ENCODE measurements at regions not wholly inside any gene's neighbourhood (a gene's known extent, or its start where the extent isn't known, plus 50 kb on each side); places are given as distances from the start of the nearest gene placed in this dataset.

GRCh38 chr20:21941941-21942805, 236.7 kb downstream of the PAX1 start:
- POLR2A ChIA-PET, result no interaction called here
- no peak overlapping the region for H3K27ac Mint-ChIP-seq
- no peak for TF ChIP-seq ERG (CRISPR knock-in tag; IDR thresholded peaks at IDR 0.05)
- TF ChIP-seq ZNF512 (CRISPR knock-in tag; IDR thresholded peaks at IDR 0.05; ENCODE audit: borderline replicate concordance), result no peak
- no peak for TF ChIP-seq NR2C2 (CRISPR knock-in tag; IDR thresholded peaks at IDR 0.05)
- no peak for TF ChIP-seq MAX (CRISPR knock-in tag; IDR thresholded peaks at IDR 0.05)
- no peak for TF ChIP-seq ELF4 (CRISPR knock-in tag; IDR thresholded peaks at IDR 0.05; ENCODE audit: low read depth)
- TF ChIP-seq, protein P1, sequence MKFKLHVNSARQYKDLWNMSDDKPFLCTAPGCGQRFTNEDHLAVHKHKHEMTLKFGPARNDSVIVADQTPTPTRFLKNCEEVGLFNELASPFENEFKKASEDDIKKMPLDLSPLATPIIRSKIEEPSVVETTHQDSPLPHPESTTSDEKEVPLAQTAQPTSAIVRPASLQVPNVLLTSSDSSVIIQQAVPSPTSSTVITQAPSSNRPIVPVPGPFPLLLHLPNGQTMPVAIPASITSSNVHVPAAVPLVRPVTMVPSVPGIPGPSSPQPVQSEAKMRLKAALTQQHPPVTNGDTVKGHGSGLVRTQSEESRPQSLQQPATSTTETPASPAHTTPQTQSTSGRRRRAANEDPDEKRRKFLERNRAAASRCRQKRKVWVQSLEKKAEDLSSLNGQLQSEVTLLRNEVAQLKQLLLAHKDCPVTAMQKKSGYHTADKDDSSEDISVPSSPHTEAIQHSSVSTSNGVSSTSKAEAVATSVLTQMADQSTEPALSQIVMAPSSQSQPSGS (CRISPR knock-in tag; IDR thresholded peaks at IDR 0.05; ENCODE audit: borderline replicate concordance, low read depth), result no peak

DNA sequence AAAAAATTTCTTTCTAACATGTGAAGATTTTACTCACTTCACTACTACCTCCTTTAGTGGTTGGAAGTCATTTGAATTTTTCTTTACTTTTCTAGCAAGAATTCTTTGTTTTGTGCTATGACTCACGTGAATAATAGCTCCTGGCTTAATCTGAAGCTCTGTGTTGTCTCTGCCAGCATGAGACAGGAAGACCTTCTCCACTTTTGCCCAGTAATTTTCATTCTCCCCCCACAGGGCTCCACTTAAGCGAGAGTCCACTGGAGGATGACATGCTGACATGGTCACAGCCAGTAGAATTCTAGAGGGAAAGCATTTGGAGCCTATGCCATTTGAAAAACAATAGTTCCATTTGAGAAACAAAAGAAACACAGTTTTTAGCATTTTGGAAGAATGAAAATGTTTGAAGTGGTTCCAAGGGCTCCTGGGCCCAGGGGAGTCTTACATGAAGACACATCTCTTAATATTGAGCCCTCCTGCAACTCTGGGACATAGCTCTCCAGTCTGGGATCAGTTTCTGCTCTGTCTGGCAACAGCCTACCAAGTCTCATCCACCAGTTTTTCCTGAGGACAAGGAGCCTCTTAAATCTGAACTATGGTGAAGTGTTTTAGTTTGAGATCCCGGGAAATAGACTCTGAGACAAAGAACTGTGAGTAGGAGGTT, 231.4 kb downstream of the PAX1 start:
- H3K4me3 Mint-ChIP-seq, result peak overlapping the region; percentile 16; the same call in 1 of the 2 replicates
- DNase-seq (ENCODE audit: low spot score) (no peak), ATAC-seq (peak; percentile 88)
- TF ChIP-seq ZNF121 (CRISPR knock-in tag; IDR thresholded peaks at IDR 0.05) (no peak), ZNF138 (CRISPR knock-in tag; conservative IDR thresholded peaks at IDR 0.05) (no peak), GTF2I (CRISPR knock-in tag; conservative IDR thresholded peaks at IDR 0.05) (no peak), ZNF416 (CRISPR knock-in tag; IDR thresholded peaks at IDR 0.05) (no peak), CREM (CRISPR knock-in tag; IDR thresholded peaks at IDR 0.05) (no peak), HMGXB4 (CRISPR knock-in tag; IDR thresholded peaks at IDR 0.05) (no peak), ZNF232 (CRISPR knock-in tag; IDR thresholded peaks at IDR 0.05) (no peak), EMX1 (CRISPR knock-in tag; IDR thresholded peaks at IDR 0.05) (no peak), NFYB (CRISPR knock-in tag; conservative IDR thresholded peaks at IDR 0.05; ENCODE audit: low read depth) (no peak), ZSCAN18 (CRISPR knock-in tag; IDR thresholded peaks at IDR 0.05) (no peak)
- H3K36me3 Mint-ChIP-seq, result peaks cover 3% of the 10 kb centered on the region; the same call in 1 of the 2 replicates
- CTCF ChIA-PET, result interaction anchor here (1.3 to 1.6 kb wide), 2 partner anchors 127 to 217 kb away, joined by 4 to 6 read pairs; no protein-coding TSS in a partner anchor
- POLR2A ChIA-PET, result no interaction called here
- peaks cover 25% of the 10 kb centered on the region for H3K9me3 Mint-ChIP-seq
- peaks cover 37% of the 10 kb centered on the region for H3K4me1 Mint-ChIP-seq
- no peaks in the 10 kb centered on the region for H3K27me3 Mint-ChIP-seq (ENCODE audit: low read depth)
- peak overlapping the region; percentile 91 for H3K27ac Mint-ChIP-seq

More at GRCh38 chr20:21941941-21942805, 236.7 kb downstream of the PAX1 start:
- ATAC-seq (no peak), DNase-seq (ENCODE audit: low spot score) (no peak)
- Mint-ChIP-seq H3K4me3 (no peak overlapping the region), H3K36me3 (no peaks in the 10 kb centered on the region), H3K27me3 (ENCODE audit: low read depth) (no peaks in the 10 kb centered on the region), H3K9me3 (peaks cover 15% of the 10 kb centered on the region), H3K4me1 (peaks cover 28% of the 10 kb centered on the region)
- CTCF ChIA-PET, result no interaction called here
